Dendritic cell treated with granulocyte-macrophage colony-stimulating factor and Interleukin-4, amounts not matched to agents 40 ng/mL and 50 ng/mL, for 4 days (primary cell): ENCODE measurements at regions not wholly inside any gene's neighbourhood (a gene's known extent, or its start where the extent isn't known, plus 50 kb on each side); places are given as distances from the start of the nearest gene placed in this dataset.
"Not testable (repeated sequence)": the region's sequence is repeated elsewhere in the genome, so short reads cannot be mapped to it uniquely, and the experiment has no call there.

Experiments used
- H3K27ac Mint-ChIP-seq: one replicate; pipeline ENCODE4 v1.8.0; 2022; ENCODE audit warnings: mild to moderate bottlenecking, mixed read lengths
- H3K27me3 Mint-ChIP-seq: one replicate; pipeline ENCODE4 v1.8.0; 2022; ENCODE audit warnings: mild to moderate bottlenecking, mixed read lengths
- H3K36me3 Mint-ChIP-seq: one replicate; pipeline ENCODE4 v1.8.0; 2022; ENCODE audit warnings: low read depth, mixed read lengths
- H3K4me1 Mint-ChIP-seq: one replicate; pipeline ENCODE4 v1.8.0; 2022; ENCODE audit warnings: low read depth, mixed read lengths
- H3K4me3 Mint-ChIP-seq: one replicate; pipeline ENCODE4 v1.8.0; 2022; ENCODE audit warnings: mild to moderate bottlenecking, moderate library complexity, mixed read lengths
- H3K9me3 Mint-ChIP-seq: one replicate; pipeline ENCODE4 v1.8.0; 2022; ENCODE audit warnings: mixed read lengths
- intact Hi-C: fragments of 100-400 bp; cut with micrococcal nuclease; formaldehyde crosslinking; loops from one replicate; pipeline ENCODE4 v1.15.0; 2022

DNA sequence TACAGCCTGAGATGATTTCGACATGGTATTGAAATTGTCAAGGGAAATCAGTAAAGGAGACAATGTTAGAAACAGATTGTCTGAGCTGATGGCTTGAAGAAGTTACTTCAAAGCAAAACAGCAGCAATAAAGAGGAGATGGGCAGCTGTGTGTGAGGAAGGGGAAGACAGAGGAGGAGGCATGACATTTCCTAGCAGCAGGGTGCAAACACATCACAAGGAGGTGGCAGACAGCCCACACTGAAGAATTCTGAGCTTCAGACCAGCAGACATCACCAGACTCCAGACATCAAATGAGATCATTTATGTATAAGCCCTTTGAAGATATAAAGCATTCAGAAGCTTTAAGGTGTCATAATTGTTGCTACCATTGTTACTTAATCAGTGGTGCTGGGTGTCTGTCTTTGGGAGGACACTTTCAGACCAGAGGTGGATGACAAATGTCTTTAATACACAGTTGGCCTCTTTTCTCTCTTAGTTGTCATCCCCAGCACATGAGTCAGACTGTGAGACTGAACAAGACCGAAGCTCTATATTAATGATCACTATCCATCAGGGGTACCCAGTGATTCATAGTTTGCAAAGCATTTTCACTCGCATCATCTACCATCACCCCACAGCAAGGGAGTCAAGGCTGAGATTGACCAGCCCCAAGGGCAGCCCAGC, 203.9 kb downstream of the MINAR1 start:
- Mint-ChIP-seq H3K27me3 (peaks cover 4% of the 10 kb centered on the region), H3K9me3 (peaks cover 6% of the 10 kb centered on the region)

DNA sequence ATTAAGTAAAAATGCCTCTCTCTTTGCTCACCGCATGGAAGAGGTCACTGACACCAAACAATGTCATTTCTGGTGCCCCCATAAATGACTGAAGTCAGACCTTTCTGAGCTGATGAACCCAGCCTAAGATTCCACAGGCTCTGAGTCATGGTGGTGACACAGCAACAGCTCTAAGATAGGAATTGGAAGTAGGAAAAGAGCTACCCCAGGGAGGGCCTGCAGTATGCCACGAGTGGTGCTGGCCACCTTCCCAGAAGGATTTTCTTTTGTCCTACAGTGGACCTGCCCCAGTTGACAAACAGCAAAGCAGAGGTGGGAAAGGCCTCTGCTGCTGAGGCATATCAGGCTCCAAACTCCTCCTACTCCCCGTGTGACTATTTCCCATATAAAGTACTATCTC, 208.1 kb downstream of the MINAR1 start:
- Mint-ChIP-seq H3K4me3 (no peak overlapping the region), H3K27ac (no peak overlapping the region), H3K36me3 (no peaks in the 10 kb centered on the region), H3K9me3 (peaks cover 8% of the 10 kb centered on the region), H3K4me1 (no peaks in the 10 kb centered on the region), H3K27me3 (peaks cover 8% of the 10 kb centered on the region)
- intact Hi-C loops, result no loop called here

More for the DNA sequence above, 203.9 kb downstream of the MINAR1 start:
- Mint-ChIP-seq H3K4me1 (no peaks in the 10 kb centered on the region), H3K36me3 (no peaks in the 10 kb centered on the region), H3K4me3 (no peak overlapping the region), H3K27ac (no peak overlapping the region)
- intact Hi-C loops, result no loop called here

DNA sequence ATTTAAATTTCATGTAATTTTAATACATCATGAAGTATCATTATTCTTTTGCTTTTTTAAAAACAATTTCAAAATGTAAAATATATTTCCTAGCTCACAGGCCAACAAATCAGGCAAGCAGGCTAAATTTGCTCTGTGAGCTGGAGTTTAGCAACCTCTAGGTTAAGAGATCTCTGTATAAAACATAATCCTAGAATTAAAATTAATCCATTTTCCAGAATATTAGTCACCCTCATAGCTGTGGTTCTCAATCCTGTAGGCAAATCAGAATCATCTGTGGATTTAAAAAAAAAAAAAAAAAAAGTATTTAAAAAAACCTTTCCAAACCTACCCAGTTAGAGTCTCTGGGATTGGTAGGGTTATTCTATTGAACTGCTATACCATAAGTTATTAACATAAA, 209.7 kb downstream of the MINAR1 start:
- no peaks in the 10 kb centered on the region for H3K36me3 Mint-ChIP-seq
- H3K4me1 Mint-ChIP-seq, result no peaks in the 10 kb centered on the region
- H3K9me3 Mint-ChIP-seq, result peaks cover 8% of the 10 kb centered on the region
- no peak overlapping the region for H3K4me3 Mint-ChIP-seq
- peaks cover 8% of the 10 kb centered on the region for H3K27me3 Mint-ChIP-seq
- H3K27ac Mint-ChIP-seq, result no peak overlapping the region
- intact Hi-C loops, result no loop called here

DNA sequence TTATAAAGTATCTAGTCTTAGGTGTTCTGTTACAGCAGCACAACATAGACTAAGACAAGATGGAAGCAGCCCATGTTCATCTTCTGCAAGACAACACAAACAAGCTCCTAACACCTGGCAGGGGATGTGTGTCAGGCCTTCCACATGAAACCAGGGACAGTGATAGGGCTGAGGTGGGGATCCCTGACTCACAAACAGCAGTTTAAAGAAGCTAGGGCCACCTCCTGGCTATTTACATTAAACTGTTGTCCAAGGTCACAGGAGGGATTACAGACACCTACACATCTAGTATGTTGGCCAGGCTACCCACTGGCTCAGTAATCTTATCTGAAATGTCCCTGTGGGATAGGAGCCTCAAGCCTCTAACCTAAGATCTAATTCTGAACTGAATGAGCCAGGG, 211.3 kb downstream of the MINAR1 start:
- peaks cover 8% of the 10 kb centered on the region for H3K27me3 Mint-ChIP-seq
- intact Hi-C loops, result no loop called here
- H3K4me3 Mint-ChIP-seq, result no peak overlapping the region
- H3K36me3 Mint-ChIP-seq, result no peaks in the 10 kb centered on the region
- H3K4me1 Mint-ChIP-seq, result no peaks in the 10 kb centered on the region
- H3K27ac Mint-ChIP-seq, result no peak overlapping the region
- H3K9me3 Mint-ChIP-seq, result peaks cover 8% of the 10 kb centered on the region

DNA sequence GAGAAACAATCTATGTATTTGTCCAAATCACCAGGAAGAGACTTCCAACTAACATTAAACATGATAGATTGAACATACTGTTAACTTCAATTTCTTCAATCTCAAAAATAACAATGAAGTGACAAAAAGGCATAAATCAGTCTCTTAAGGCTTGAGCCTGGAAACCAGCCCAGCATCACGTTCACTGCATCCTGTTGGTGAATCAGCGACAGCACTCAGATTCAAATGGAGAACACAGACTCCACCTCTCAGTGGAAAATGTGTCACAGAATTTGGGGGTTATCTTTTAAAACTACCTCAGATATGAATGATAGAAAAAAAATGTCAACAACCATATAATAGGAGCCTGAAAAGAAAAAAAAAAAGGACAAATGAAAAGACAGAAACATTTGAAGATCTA, 212.0 kb downstream of the MINAR1 start:
- H3K27ac Mint-ChIP-seq, result no peak overlapping the region

GRCh38 chr15:79652972-79653371, 220.8 kb downstream of the MINAR1 start:
- intact Hi-C loops, H3K27me3 Mint-ChIP-seq, H3K9me3 Mint-ChIP-seq, H3K36me3 Mint-ChIP-seq, H3K27ac Mint-ChIP-seq, H3K4me1 Mint-ChIP-seq, H3K4me3 Mint-ChIP-seq: not testable (repeated sequence)

More for the DNA sequence above, 212.0 kb downstream of the MINAR1 start:
- intact Hi-C loops, result no loop called here
- Mint-ChIP-seq H3K4me1 (no peaks in the 10 kb centered on the region), H3K9me3 (peaks cover 8% of the 10 kb centered on the region), H3K27me3 (peaks cover 8% of the 10 kb centered on the region), H3K36me3 (no peaks in the 10 kb centered on the region), H3K4me3 (no peak overlapping the region)

DNA sequence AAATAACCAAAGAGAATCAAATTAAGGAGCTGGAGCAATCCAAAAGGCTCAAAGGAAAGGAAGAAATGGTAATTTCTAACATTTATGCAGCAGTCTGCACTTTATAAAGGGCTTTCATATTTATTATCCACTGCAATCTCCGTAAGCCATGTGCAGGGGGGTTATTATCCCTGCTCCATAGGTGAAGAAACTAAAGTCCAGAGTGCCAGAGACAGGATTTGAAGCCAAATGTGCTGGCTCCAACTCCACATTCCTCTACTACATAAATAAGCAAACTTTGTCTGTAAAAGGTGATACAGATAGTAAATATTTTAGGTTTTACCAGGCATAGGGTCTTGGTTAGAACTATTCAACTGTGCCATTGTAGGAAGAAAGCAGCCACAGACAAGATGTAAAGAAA, 221.4 kb downstream of the MINAR1 start:
- no peak overlapping the region for H3K4me3 Mint-ChIP-seq
- H3K4me1 Mint-ChIP-seq, result no peaks in the 10 kb centered on the region
- no peaks in the 10 kb centered on the region for H3K36me3 Mint-ChIP-seq
- no peak overlapping the region for H3K27ac Mint-ChIP-seq
- intact Hi-C loops, result no loop called here
- H3K27me3 Mint-ChIP-seq, result peaks cover 4% of the 10 kb centered on the region
- no peaks in the 10 kb centered on the region for H3K9me3 Mint-ChIP-seq

GRCh38 chr15:79656151-79657000, 224.2 kb downstream of the MINAR1 start:
- intact Hi-C loops, result no loop called here
- H3K9me3 Mint-ChIP-seq, result no peaks in the 10 kb centered on the region
- H3K36me3 Mint-ChIP-seq, result no peaks in the 10 kb centered on the region
- H3K27ac Mint-ChIP-seq, result no peak overlapping the region
- no peaks in the 10 kb centered on the region for H3K4me1 Mint-ChIP-seq
- H3K27me3 Mint-ChIP-seq, result peaks cover 4% of the 10 kb centered on the region
- no peak overlapping the region for H3K4me3 Mint-ChIP-seq

DNA sequence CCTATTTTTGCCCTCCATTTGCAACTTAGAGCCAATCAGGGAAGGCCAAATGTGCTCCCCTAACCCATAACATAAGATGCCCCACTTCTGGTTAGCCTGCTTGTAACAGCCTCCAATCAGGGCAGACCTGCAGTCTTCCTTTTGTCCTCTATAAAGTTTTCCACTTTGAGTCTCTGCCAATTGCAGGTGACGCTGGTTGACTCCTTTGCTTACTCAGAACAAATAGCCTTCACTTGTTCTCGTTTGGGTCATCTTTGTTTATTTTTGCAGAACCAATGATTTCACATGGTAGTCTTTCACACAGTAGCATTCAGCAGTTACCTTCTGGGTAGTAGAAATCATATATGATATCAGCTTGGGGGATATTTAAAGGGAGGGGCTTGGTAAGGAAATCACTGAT, 225.6 kb downstream of the MINAR1 start:
- H3K27me3 Mint-ChIP-seq, result peaks cover 8% of the 10 kb centered on the region
- intact Hi-C loops, result no loop called here

DNA sequence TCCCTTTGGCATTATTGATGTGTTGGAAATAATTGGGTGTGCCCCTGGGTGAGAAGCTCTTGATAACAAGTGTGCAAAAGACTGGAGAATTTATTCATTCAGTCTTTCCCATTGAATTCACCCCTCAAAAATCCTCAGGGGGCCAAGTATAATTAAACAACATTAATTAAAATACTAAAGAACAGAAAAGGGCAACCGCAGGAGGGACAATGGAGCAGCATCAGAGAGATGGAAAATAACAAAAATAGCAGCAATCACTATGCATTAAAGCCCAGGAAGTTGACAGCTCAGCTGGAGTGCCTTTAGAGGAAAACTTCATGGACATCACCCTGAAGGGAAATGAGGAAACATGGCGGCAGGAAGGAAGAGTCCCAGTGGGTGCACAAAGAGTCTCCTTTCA, 227.6 kb downstream of the MINAR1 start:
- no peaks in the 10 kb centered on the region for H3K36me3 Mint-ChIP-seq
- intact Hi-C loops, result no loop called here
- H3K4me1 Mint-ChIP-seq, result no peaks in the 10 kb centered on the region
- no peak overlapping the region for H3K27ac Mint-ChIP-seq
- H3K9me3 Mint-ChIP-seq, result peaks cover 9% of the 10 kb centered on the region
- H3K27me3 Mint-ChIP-seq, result peaks cover 10% of the 10 kb centered on the region
- no peak overlapping the region for H3K4me3 Mint-ChIP-seq

More for the DNA sequence above, 225.6 kb downstream of the MINAR1 start:
- Mint-ChIP-seq H3K36me3 (no peaks in the 10 kb centered on the region), H3K27ac (no peak overlapping the region), H3K4me3 (no peak overlapping the region), H3K9me3 (no peaks in the 10 kb centered on the region), H3K4me1 (no peaks in the 10 kb centered on the region)

DNA sequence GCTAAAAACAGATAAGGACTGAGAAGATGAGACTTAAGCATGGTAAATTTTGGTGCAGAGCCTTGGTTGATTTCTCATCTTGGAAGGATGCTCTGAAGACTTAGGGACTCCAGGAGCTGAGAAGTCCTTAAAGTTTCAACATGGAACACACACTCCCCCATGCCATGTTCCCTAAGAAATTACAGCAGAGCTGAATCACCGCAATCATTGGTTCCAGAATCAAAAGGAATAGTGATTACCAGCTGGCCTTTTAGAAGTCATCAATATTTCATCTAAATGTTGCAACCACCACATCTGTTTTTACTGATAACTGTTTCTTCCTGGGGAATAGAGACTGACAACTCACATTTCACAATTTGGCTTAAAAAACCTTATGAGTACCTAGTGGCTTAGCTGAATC, 229.3 kb downstream of the MINAR1 start:
- H3K36me3 Mint-ChIP-seq, result no peaks in the 10 kb centered on the region
- no peak overlapping the region for H3K27ac Mint-ChIP-seq
- peaks cover 8% of the 10 kb centered on the region for H3K27me3 Mint-ChIP-seq
- peaks cover 9% of the 10 kb centered on the region for H3K9me3 Mint-ChIP-seq
- H3K4me1 Mint-ChIP-seq, result no peaks in the 10 kb centered on the region
- no peak overlapping the region for H3K4me3 Mint-ChIP-seq
- intact Hi-C loops, result no loop called here

DNA sequence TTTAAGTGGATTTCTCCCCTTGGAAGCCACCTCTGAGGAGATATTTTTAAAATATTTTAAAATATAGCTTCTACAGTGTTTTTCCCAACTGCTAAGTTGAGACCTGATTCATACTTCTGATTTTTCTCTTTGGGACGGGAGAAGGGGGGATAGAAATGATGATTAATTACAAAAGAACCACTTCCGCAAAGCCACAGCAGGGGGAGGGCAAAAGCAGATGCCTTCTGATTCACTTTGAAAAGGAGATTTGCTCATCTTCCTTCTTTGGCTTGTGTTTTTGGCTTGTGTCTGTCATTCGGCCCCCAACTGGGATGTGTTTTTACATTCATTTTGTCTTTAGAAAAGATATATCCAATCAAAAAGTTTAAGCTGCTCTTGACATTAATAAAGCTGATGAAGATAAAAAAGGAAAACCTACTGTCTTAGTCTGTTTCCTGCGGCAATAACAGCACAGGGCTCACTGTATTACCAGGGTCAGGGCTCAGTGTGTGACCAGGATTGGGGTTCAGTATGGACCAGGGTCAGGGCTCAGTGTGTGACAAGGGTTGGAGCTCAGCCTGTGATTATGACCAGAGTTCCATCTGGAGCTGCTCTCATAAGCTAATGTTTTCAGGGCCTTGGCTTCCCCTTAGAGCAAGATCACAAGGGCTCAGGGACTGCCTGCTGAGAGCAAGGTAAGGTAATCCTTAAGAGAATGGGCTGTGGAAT, 223.2 kb downstream of the MTHFS start:
- H3K4me3 Mint-ChIP-seq, result no peak overlapping the region
- H3K27ac Mint-ChIP-seq, result no peak overlapping the region
- H3K36me3 Mint-ChIP-seq, result no peaks in the 10 kb centered on the region
- intact Hi-C loops, result no loop called here
- H3K4me1 Mint-ChIP-seq, result peaks cover 6% of the 10 kb centered on the region
- peaks cover 20% of the 10 kb centered on the region for H3K27me3 Mint-ChIP-seq
- H3K9me3 Mint-ChIP-seq, result no peaks in the 10 kb centered on the region

- Mint-ChIP-seq H3K27ac (no peak overlapping the region), H3K27me3 (peaks cover 16% of the 10 kb centered on the region), H3K36me3 (no peaks in the 10 kb centered on the region), H3K4me1 (peaks cover 6% of the 10 kb centered on the region), H3K4me3 (no peak overlapping the region), H3K9me3 (no peaks in the 10 kb centered on the region)
- intact Hi-C loops, result no loop called here
These were observed 222.7 kb downstream of the MTHFS start for GRCh38 chr15:79674124-79674465.

DNA sequence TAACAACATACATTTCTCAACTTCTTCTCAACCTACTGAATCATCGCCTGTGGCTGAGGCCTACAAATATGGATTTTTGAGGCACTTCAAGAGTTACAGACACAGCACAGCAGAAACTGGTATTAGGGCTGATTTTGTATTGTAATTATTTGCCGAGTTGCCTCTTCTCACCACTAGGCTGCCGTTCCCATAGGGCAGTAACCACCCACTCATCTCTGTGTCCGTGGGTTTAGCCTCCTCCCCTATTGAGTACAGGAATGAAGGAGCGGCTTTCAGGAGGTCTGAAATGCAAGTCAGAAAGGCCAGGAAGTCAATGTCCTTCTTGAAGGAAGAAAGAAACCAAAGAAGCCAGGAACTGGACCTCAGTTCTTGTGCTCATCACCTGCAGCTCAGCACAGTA, 220.8 kb downstream of the MTHFS start:
- no peaks in the 10 kb centered on the region for H3K9me3 Mint-ChIP-seq
- no peaks in the 10 kb centered on the region for H3K36me3 Mint-ChIP-seq
- H3K4me1 Mint-ChIP-seq, result peaks cover 6% of the 10 kb centered on the region
- intact Hi-C loops, result no loop called here
- H3K4me3 Mint-ChIP-seq, result no peak overlapping the region
- no peak overlapping the region for H3K27ac Mint-ChIP-seq
- peaks cover 22% of the 10 kb centered on the region for H3K27me3 Mint-ChIP-seq
